ENCODE measurements at regions not wholly inside any gene's neighbourhood (a gene's known extent, or its start where the extent isn't known, plus 50 kb on each side); places are given as distances from the start of the nearest gene placed in this dataset.
"Not testable (repeated sequence)": the region's sequence is repeated elsewhere in the genome, so short reads cannot be mapped to it uniquely, and the experiment has no call there.

- in situ Hi-C loops (cut with HindIII; ENCODE audit: low sequenced_read_pairs): not testable (repeated sequence)
Observed at GRCh38 chr9:42365244-42365945, 181.9 kb downstream of the SPATA31A6 start.

GRCh38 chr9:42368279-42368881 lies 184.9 kb downstream of the SPATA31A6 start:
- in situ Hi-C loops (cut with HindIII; ENCODE audit: low sequenced_read_pairs): not testable (repeated sequence)

More at GRCh38 chr9:42365244-42365945, 181.9 kb downstream of the SPATA31A6 start:
- DNase-seq (ENCODE audit: low spot score): not testable (repeated sequence)

GRCh38 chr9:42370172-42370571 lies 186.7 kb downstream of the SPATA31A6 start:
- in situ Hi-C loops (cut with HindIII; ENCODE audit: low sequenced_read_pairs); DNase-seq (ENCODE audit: low spot score): not testable (repeated sequence)

More at GRCh38 chr9:42368279-42368881, 184.9 kb downstream of the SPATA31A6 start:
- DNase-seq (ENCODE audit: low spot score): not testable (repeated sequence)

- DNase-seq (ENCODE audit: low spot score); in situ Hi-C loops (cut with HindIII; ENCODE audit: low sequenced_read_pairs): not testable (repeated sequence)
Observed at GRCh38 chr9:42371417-42371816, 188.0 kb downstream of the SPATA31A6 start.

GRCh38 chr9:42377530-42378417 lies 194.3 kb downstream of the SPATA31A6 start:
- DNase-seq (ENCODE audit: low spot score); in situ Hi-C loops (cut with HindIII; ENCODE audit: low sequenced_read_pairs): not testable (repeated sequence)

- in situ Hi-C loops (cut with HindIII; ENCODE audit: low sequenced_read_pairs): no loop called here
- no peak for DNase-seq (ENCODE audit: low spot score)
Observed at GRCh38 chr9:42378418-42378815, 195.0 kb downstream of the SPATA31A6 start.

GRCh38 chr9:42379602-42380001 lies 196.1 kb downstream of the SPATA31A6 start:
- in situ Hi-C loops (cut with HindIII; ENCODE audit: low sequenced_read_pairs); DNase-seq (ENCODE audit: low spot score): not testable (repeated sequence)

- in situ Hi-C loops (cut with HindIII; ENCODE audit: low sequenced_read_pairs); DNase-seq (ENCODE audit: low spot score): not testable (repeated sequence)
Observed at GRCh38 chr9:42384585-42384984, 201.1 kb downstream of the SPATA31A6 start.

- in situ Hi-C loops (cut with HindIII; ENCODE audit: low sequenced_read_pairs): not testable (repeated sequence)
- peak; percentile 92 for DNase-seq (ENCODE audit: low spot score)
Observed at GRCh38 chr9:42385574-42386120, 202.2 kb downstream of the SPATA31A6 start.

- DNase-seq (ENCODE audit: low spot score): peak; percentile 13
- in situ Hi-C loops (cut with HindIII; ENCODE audit: low sequenced_read_pairs): no loop called here
Observed at GRCh38 chr9:42386477-42386876, 203.0 kb downstream of the SPATA31A6 start.

GRCh38 chr9:42388146-42388690 lies 204.8 kb downstream of the SPATA31A6 start:
- in situ Hi-C loops (cut with HindIII; ENCODE audit: low sequenced_read_pairs): no loop called here

GRCh38 chr9:42388846-42389245 lies 205.4 kb downstream of the SPATA31A6 start:
- no peak for DNase-seq (ENCODE audit: low spot score)
- in situ Hi-C loops (cut with HindIII; ENCODE audit: low sequenced_read_pairs): no loop called here

More at GRCh38 chr9:42388146-42388690, 204.8 kb downstream of the SPATA31A6 start:
- peak; percentile 8 for DNase-seq (ENCODE audit: low spot score)

GRCh38 chr9:42392773-42393455 lies 209.5 kb downstream of the SPATA31A6 start:
- in situ Hi-C loops (cut with HindIII; ENCODE audit: low sequenced_read_pairs); DNase-seq (ENCODE audit: low spot score): not testable (repeated sequence)

GRCh38 chr9:42396318-42396717 lies 212.9 kb downstream of the SPATA31A6 start:
- in situ Hi-C loops (cut with HindIII; ENCODE audit: low sequenced_read_pairs): no loop called here
- no peak for DNase-seq (ENCODE audit: low spot score)

GRCh38 chr9:42397336-42397735 lies 213.9 kb downstream of the SPATA31A6 start:
- DNase-seq (ENCODE audit: low spot score); in situ Hi-C loops (cut with HindIII; ENCODE audit: low sequenced_read_pairs): not testable (repeated sequence)

- DNase-seq (ENCODE audit: low spot score); in situ Hi-C loops (cut with HindIII; ENCODE audit: low sequenced_read_pairs): not testable (repeated sequence)
Observed at GRCh38 chr9:42402919-42403318, 219.5 kb downstream of the SPATA31A6 start.

GRCh38 chr9:42409581-42409980 lies 226.1 kb downstream of the SPATA31A6 start:
- in situ Hi-C loops (cut with HindIII; ENCODE audit: low sequenced_read_pairs): not testable (repeated sequence)
- peak; percentile 11 for DNase-seq (ENCODE audit: low spot score)

- DNase-seq (ENCODE audit: low spot score): not testable (repeated sequence)
Observed at GRCh38 chr9:42412354-42412753, 228.9 kb downstream of the SPATA31A6 start.

More at GRCh38 chr9:42412354-42412753, 228.9 kb downstream of the SPATA31A6 start:
- in situ Hi-C loops (cut with HindIII; ENCODE audit: low sequenced_read_pairs): not testable (repeated sequence)
